C4-2B (cell line): ENCODE measurements at regions not wholly inside any gene's neighbourhood (a gene's known extent, or its start where the extent isn't known, plus 50 kb on each side); places are given as distances from the start of the nearest gene placed in this dataset.

Experiments
- H3K27ac ChIP-seq: fragments of 450-650 bp; 2 replicates; pipeline ENCODE4 v1.5.1; 2017
- ZFX ChIP-seq: fragments of 450-650 bp; IDR thresholded peaks from 2 replicates; pipeline ENCODE4 v1.6.1; 2017
- TF ChIP-seq, protein P1 (sequence below): fragments of 450-650 bp; conservative IDR thresholded peaks from 2 replicates; pipeline ENCODE4 v1.5.1; 2017; ENCODE audit warnings: mild to moderate bottlenecking

DNA sequence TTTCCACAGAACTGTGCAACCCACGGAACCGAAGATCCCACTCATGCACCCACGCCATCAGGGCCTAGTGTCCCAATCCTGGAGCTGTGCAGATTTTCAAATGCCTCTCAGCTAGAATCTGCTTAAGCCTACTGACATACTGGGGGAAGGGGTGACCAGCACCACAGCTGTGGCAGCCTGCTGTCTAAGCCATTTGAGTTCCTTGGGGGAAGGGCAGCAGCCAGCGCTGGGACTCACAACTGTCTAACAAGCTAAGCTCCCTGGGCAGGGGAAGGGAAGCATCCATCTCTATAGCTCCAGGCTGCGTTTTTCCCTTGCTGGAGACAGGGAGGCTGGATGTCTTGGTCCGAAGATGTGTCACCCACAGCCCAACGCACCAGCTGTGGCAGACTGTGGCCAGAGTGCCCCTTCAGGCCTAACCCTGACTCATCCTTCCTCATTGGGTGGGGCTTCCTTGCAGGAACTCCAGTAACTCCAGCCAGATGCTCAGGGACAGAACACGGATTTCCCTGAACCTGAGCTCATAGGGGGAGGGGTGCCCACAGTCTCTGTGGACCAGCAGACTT lies 194.8 kb downstream of the CHRDL1 start:
- H3K27ac ChIP-seq: no peak overlapping the region
- TF ChIP-seq ZFX: no peak
- TF ChIP-seq, protein P1, sequence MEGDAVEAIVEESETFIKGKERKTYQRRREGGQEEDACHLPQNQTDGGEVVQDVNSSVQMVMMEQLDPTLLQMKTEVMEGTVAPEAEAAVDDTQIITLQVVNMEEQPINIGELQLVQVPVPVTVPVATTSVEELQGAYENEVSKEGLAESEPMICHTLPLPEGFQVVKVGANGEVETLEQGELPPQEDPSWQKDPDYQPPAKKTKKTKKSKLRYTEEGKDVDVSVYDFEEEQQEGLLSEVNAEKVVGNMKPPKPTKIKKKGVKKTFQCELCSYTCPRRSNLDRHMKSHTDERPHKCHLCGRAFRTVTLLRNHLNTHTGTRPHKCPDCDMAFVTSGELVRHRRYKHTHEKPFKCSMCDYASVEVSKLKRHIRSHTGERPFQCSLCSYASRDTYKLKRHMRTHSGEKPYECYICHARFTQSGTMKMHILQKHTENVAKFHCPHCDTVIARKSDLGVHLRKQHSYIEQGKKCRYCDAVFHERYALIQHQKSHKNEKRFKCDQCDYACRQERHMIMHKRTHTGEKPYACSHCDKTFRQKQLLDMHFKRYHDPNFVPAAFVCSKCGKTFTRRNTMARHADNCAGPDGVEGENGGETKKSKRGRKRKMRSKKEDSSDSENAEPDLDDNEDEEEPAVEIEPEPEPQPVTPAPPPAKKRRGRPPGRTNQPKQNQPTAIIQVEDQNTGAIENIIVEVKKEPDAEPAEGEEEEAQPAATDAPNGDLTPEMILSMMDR: no peak

DNA sequence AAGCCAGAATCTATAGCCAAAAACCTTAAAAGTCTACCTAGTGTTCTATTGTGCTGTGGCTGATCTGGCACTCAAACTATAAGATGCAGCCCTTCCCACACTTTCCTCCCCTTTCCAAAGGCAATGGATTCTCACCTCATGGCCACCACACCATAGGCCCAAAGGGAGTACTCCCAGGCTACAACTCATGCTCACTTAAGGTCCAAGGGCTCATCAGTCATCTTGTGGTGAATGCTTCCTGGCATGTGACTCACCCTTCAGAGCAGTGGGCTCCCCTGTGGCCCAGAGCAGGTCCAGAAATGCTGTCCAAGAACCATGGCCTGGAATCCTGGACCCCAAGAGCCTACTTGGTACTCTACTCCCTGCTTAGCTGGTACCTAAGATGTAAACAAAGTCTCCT lies 181.0 kb downstream of the CHRDL1 start:
- no peak overlapping the region for H3K27ac ChIP-seq
- no peak for TF ChIP-seq ZFX
- TF ChIP-seq, protein P1: no peak
